HFF-Myc (cell line): ENCODE measurements at regions not wholly inside any gene's neighbourhood (a gene's known extent, or its start where the extent isn't known, plus 50 kb on each side); places are given as distances from the start of the nearest gene placed in this dataset.

Experiments used
- DNase-seq: peaks from one replicate; pipeline ENCODE4 v3.0.0-alpha.2; 2011; ENCODE audit warnings: low read depth; ENCODE audit errors: extremely low read depth
- H3K4me3 ChIP-seq: replicated peaks from 2 replicates; pipeline ENCODE4 v1.5.1; 2011; ENCODE audit warnings: low read depth, mild to moderate bottlenecking, control low read depth, low read length
- CTCF ChIP-seq: IDR thresholded peaks from 2 replicates; pipeline ENCODE4 v1.5.1; 2012; ENCODE audit warnings: mild to moderate bottlenecking, low read depth, low read length, control low read depth; ENCODE audit errors: missing control alignments

DNA sequence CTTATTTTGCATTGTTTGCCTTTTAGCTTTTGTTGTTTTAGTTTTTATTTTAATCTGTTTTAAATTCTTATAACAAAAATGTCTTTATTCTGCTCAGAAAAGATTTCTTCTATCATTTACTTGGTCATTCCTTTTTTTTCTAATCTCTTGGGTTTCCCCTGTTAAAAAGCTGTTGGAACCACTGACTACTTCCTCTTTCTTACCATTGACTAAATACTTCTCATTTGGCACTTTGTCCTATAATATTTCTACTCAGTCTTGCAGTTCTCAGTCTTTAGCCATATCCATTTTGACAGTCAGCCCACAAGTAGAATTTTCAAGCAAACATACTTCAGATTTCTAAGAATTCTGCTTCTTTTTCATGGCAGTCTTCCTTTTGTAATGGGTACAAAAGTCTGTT is 567.2 kb downstream of the SATB2 start:
- DNase-seq, result no peak
- no peak overlapping the region for H3K4me3 ChIP-seq
- TF ChIP-seq CTCF, result no peak

- TF ChIP-seq CTCF, result no peak
- no peak overlapping the region for H3K4me3 ChIP-seq
- DNase-seq, result no peak
Measured at GRCh38 chr2:198883604-198884003, 574.1 kb downstream of the SATB2 start.

DNA sequence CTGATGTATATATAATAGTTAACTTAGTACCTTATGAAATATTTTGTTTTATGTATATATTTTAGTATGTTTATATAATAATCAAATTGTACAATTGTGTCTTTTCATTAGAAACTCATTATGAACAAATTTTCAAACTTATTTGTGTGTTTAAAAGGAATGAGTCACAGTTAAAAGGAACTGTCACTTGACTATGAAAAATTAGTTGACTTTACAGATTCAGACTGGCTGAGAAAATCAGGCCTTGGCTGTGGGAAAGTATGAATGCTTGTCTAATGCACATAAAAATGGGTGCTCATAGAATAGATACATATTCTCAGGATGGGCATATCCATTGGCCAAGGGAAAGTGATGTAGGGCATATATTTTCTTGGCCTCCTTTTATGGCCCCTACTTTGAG is 576.8 kb downstream of the SATB2 start:
- no peak for TF ChIP-seq CTCF
- no peak for DNase-seq
- H3K4me3 ChIP-seq, result no peak overlapping the region

DNA sequence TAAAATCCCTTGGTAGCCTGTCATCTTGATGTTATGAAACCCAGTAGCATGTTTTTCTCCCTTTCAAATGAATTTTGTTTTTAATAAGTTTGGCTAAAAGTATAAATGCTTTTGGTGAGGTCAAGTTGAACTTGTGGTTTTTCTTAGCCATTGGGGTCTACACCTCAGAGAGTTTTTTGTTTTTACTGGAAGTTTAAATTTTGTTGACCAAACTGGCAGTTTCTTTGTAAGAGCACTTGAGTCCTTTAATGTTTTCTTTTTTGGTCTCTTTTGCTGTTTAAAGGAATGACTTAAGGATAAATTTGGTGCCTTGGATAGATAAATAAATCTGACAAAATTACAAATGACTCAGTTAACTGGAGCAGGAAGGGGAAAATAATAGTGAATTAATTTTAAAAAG is 577.3 kb downstream of the SATB2 start:
- no peak for DNase-seq
- TF ChIP-seq CTCF, result no peak
- no peak overlapping the region for H3K4me3 ChIP-seq

DNA sequence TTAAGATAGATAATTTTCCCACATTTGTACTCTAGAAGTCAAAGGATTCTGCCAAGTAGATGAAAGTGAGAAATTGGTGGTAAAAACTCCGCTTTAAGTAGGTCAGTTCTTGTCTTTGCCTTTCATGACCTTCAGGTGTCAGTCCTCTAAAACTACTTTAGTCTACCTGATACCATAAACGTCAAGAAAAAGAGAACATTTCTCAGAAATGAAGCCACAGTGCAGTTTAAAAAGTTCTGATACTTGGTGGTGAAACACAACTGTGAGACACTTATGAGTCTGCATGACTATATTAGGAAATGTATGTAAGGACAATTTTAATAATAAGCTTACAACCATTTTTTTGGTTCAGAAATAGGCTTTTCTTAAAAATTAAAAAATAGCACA is 583.3 kb downstream of the SATB2 start:
- no peak for DNase-seq
- no peak overlapping the region for H3K4me3 ChIP-seq
- TF ChIP-seq CTCF, result no peak

DNA sequence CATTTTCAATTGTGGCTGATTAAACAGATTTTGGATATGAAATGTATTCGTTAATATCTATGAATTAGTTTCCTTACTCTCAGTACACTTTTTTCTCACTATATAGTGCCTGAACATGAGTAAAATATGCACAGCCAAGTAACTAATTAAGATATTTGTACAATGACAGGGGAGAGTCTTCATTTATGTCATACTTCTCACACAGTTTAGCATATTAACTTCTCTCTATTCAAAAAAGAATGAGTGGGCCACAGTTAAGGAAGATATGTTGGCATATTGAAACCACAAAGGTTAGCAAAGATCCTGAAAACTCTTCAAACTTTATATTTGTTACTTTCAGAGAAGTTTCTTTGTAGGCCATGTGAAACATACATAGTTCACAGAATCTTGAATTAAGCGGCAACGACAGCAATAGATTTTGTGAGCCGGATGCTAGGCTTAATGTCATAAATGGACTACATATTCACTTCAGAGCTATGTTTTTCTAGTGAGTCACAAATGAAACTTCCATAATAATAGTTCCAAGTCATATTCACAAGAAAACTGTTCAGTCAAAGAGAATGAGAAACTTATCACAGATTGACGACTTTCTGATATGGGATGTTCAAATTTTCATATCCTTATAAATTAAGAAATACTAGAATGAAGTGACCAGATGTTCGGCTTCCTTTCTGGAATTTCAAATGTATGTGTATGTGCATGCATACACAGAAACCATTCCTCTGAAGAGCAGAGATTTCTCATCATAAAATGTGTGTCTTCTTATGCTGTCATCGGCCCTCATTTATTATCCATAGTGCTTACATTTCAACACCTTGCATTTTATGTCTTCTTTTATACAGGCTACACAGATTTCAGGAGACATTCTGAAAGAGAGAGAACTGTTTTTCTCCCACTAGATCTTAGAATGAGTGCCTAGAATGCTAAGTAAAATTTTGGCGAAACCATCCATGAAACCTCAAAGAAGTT is 584.0 kb downstream of the SATB2 start:
- DNase-seq, result no peak
- no peak overlapping the region for H3K4me3 ChIP-seq
- TF ChIP-seq CTCF, result no peak
